GM12891 (cell line): ENCODE measurements at regions not wholly inside any gene's neighbourhood (a gene's known extent, or its start where the extent isn't known, plus 50 kb on each side); places are given as distances from the start of the nearest gene placed in this dataset.

Experiments
- PAX5 ChIP-seq: IDR thresholded peaks from 2 replicates; pipeline ENCODE4 v1.6.1; 2011; ENCODE audit warnings: low read length, moderate library complexity, mild to moderate bottlenecking; ENCODE audit not compliant: insufficient read depth, severe bottlenecking
- POLR2A ChIP-seq: IDR thresholded peaks from 2 replicates; pipeline ENCODE4 v1.6.1; 2011; ENCODE audit warnings: low read depth, low read length, control low read depth
- POLR2AphosphoS5 ChIP-seq: IDR thresholded peaks from 2 replicates; pipeline ENCODE4 v1.6.1; 2011; ENCODE audit warnings: low read depth, low read length, control low read depth
- POU2F2 ChIP-seq: IDR thresholded peaks from 2 replicates; pipeline ENCODE4 v1.6.1; 2011; ENCODE audit warnings: low read depth, mild to moderate bottlenecking, control low read depth, low read length, moderate library complexity
- SPI1 ChIP-seq: IDR thresholded peaks from 2 replicates; pipeline ENCODE4 v1.6.1; 2011; ENCODE audit warnings: low read depth, low read length, control low read depth
- TAF1 ChIP-seq: IDR thresholded peaks from 2 replicates; pipeline ENCODE4 v1.6.1; 2011; ENCODE audit warnings: low read depth, low read length, control low read depth

DNA sequence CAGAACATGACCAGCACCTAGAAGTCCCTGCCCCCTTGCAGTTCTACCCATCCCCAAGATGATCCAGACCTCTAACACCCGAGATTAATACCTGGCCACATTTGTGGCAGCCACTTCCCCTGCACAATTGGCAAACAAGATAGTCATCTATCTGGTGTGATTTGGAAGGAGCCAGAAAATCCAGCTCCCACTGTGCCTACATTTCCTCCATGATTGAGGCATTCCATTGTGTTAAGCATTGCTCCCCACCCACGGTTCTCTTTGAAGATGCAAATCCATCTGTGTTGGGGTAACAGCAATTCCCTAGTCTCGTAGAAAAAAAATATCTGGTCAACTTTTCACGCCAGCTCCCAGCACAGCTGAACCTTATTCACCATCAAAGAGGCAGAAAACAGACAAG, 405.0 kb downstream of the BCOR start:
- TF ChIP-seq POLR2A (no peak), POLR2AphosphoS5 (no peak), TAF1 (no peak), SPI1 (no peak), POU2F2 (no peak), PAX5 (no peak)
